Activated effector memory CD4-positive, alpha-beta T cell treated with anti-CD3 and anti-CD28 coated beads, Interleukin-2, amount 50 U/mL, for 16 hours (primary cell): ENCODE measurements at regions not wholly inside any gene's neighbourhood (a gene's known extent, or its start where the extent isn't known, plus 50 kb on each side); places are given as distances from the start of the nearest gene placed in this dataset.
"Not testable (repeated sequence)": the region's sequence is repeated elsewhere in the genome, so short reads cannot be mapped to it uniquely, and the experiment has no call there.

Source experiments
- DNase-seq: peaks from one replicate; pipeline ENCODE4 v3.0.0-alpha.2; 2020

- DNase-seq = no peak
These were observed 345.0 kb downstream of the FBXW7 start for GRCh38 chr4:152190907-152191306.

- DNase-seq = no peak
These were observed 346.3 kb downstream of the FBXW7 start for GRCh38 chr4:152189451-152190179.

DNA sequence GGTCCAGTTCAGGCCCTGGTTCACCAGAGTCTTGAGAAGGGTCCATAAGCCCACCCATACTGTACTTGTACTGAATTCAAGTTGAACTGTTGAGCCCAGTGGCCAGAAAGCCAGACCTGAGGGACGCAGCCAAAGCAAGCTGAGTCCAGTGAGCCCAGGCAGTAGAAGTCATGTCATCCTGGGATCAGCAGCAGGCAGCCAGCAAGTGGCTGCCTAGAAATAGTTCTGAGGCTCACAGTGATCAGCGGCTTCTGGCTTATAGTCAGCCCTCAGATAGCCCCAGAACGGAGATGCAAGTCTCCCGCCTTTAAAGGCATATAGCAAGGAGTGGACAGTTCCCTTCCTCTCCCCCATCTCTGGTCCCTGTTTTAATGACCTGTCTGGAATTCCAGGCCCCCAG is 347.1 kb downstream of the FBXW7 start:
- no peak for DNase-seq

DNA sequence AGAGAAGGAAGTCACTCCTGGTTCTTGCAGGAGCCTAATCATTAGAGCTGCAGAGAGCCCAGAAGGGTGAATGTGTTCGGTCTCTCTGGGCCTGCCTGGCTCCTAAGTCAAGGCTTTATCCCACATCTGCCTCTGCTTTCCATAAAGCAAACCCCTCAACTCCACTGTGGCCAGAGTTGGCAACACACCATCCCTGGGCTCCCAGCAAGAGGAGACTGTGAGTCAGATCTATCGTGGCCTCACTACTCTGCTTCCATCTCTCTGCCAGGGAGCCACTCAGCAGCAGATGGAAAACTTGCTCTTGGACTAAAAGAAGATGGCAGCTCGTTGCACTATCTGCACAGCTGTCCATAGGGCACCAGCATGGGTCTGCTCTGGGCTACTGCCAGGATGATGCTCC is 348.2 kb downstream of the FBXW7 start:
- DNase-seq = no peak

GRCh38 chr4:152185786-152186550 is 349.9 kb downstream of the FBXW7 start:
- DNase-seq = no peak

DNA sequence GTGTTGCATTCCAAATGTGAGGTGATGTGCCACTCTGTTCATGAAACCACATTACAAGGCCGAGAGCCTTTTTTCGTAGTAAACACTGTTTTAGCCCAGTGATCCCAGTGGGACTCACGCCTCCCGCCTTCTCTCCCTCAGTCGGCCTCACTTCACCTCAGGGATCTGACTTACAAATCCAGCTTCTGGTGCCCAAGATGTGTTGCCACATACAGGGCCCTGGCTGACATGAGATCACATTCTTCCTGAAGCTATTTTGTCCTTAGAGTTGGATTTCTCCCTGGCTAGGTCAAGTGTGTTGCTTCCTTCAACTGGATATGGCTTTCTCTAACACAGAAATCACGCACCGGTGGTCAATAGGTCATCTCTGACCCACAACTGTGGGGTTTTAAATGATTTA is 354.7 kb downstream of the FBXW7 start:
- DNase-seq = no peak

- no peak for DNase-seq
These were observed 355.5 kb downstream of the FBXW7 start for GRCh38 chr4:152180369-152180768.

- DNase-seq = not testable (repeated sequence)
These were observed 358.4 kb downstream of the FBXW7 start for GRCh38 chr4:152177538-152177937.

GRCh38 chr4:152176627-152177214 is 359.2 kb downstream of the FBXW7 start:
- DNase-seq = no peak

DNA sequence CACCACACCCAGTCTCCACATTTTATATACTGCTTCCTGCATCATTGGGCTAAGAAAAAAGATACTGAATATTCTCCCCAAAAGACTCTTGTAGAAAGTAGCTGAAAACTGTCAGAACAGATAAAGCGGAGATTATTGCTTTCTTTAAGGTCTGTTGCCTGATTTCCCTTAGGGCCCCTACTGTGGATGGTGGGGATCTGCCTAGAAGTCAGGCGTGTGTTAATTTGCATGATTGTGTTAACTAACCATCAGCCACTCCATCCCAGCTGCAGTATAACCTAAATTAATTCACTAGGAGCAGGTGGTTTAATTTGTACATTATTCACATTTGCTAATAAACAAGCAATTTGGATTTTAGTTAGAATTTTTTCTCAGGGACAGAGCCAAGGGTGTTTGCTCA is 360.3 kb downstream of the FBXW7 start:
- no peak for DNase-seq

DNA sequence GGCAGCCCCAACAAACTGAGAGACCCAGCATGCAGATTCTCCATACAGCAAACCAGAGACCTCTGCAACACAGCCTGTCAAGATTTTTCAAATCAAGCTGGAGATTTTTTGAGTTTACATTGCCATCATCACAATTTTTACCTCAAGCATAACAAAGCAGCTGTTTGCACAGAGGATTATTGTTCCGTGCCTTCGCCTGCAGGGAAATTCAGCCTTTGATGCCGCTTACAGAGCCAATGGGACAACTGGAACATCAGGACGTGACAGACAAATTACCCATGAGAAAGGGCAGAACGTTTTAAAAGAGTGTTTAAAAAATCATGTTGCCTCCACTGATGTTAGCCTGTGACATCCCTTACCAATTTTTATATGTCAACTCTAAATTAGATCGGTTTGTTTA is 363.7 kb downstream of the FBXW7 start:
- DNase-seq = no peak

DNA sequence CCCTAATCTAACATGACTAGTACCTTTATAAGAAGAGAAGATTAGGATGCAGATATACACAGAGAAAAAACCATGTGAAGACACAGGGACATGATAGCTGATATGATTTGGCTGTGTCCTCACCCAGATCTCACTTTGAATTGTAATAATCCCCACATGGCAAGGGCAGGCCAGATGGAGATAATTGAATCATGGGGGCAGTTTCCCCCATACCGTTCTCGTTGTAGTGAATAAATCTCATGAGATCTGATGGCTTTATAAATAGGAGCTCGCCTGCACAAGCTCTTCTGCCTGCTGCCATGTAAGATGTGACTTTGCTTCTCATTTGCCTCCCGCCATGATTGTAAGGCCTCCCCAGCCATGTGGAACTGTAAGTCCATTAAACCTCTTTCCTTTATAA is 364.3 kb downstream of the FBXW7 start:
- no peak for DNase-seq

DNA sequence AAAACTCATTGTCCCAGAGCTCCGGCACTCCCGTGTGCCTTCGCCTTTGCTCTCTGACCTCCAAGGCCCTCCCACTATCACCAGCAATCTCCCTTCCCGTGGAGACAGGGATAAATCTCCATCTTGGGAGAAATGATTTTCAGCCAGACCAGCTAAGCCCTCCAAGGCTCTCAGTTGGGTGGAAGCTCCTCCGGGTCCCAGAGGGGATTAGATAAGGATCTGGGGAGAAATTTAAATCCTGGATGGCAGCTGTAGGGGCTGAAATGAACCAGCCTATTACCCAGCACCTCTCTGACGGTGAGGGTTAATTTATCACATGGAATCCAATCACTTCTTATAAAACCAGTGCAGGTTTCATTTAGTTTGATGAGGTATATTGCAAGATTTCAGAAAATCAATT is 366.2 kb downstream of the FBXW7 start:
- no peak for DNase-seq

GRCh38 chr4:152168987-152169616 is 366.8 kb downstream of the FBXW7 start:
- no peak for DNase-seq

DNA sequence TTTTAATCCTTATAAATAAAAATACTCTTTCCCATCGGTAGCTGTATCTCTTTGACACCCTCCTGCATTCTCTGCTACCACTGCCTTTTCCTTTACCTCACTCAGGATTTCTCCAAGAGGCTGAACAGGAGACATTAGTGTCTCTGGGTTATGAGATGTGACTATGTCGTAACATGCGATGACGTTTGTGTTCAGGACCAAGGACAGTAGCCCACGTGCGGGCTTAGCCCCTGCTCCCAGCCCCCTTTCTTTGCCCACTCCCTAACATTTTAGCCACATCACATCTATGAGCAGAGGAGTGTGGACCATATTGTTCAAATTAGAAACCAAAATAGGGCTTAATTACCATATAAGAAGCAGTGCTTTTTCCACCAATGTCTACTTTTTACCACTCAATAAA is 369.3 kb downstream of the FBXW7 start:
- DNase-seq = no peak

DNA sequence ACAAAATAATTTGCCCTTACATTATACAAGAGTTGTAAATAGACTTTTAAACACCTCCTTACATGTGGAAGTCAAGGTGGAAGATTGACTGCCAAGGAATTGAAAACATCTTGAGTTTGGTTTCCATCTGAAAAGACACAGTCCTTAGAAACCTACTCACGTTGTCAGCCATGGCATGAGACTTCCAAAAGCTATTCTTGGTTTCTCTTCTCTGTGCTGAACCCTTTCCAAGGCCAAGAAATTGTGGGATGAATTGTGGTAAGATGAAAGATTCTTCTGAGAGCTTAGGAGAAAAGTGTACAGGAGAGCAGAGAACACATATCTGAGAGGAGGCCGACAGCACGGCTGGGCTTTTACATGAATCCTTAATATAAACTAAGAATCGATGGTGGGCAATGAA is 370.0 kb downstream of the FBXW7 start:
- DNase-seq = no peak

- DNase-seq = no peak
These were observed 370.7 kb downstream of the FBXW7 start for GRCh38 chr4:152165146-152165545.

- DNase-seq = no peak
These were observed 371.3 kb downstream of the FBXW7 start for GRCh38 chr4:152164561-152164960.

GRCh38 chr4:152162331-152162697 is 373.6 kb downstream of the FBXW7 start:
- no peak for DNase-seq

DNA sequence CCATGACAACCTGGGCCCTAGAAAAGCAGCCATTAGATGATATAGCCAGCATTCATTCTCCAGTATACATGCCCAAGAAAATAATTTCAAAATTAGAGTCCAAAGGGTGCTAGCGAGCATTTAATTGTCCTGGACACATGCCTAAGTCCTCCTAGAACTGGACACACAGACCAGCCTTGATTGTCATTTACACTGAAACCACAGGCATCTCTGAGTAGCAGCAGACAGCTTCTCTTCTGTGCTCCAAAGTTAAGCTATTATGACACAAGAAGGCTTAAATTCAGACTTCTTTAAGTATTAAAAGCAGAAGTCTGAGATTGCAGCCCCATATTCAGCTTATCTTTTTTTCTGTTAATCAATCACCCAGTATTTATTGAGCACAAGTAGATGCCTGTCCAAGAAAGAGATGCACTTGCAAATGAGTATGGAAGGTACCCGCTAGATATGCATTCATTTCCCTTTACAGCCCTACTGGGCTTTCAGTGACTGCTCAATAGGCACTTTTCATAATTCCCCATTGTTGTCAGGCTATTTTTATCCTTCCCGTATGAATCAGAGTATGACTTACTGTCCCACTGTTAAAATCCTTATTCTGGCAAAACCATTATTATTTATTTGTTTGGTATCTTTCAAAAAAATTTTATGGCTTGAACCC is 374.1 kb downstream of the FBXW7 start:
- no peak for DNase-seq

GRCh38 chr4:152160225-152160800 is 375.6 kb downstream of the FBXW7 start:
- no peak for DNase-seq

- DNase-seq = no peak
These were observed 376.1 kb downstream of the FBXW7 start for GRCh38 chr4:152159773-152160172.

GRCh38 chr4:152158225-152158624 is 377.7 kb downstream of the FBXW7 start:
- no peak for DNase-seq
